ENCODE measurements at regions not wholly inside any gene's neighbourhood (a gene's known extent, or its start where the extent isn't known, plus 50 kb on each side); places are given as distances from the start of the nearest gene placed in this dataset.

- TF ChIP-seq CTCF (IDR thresholded peaks at IDR 0.05) (no peak), POLR2AphosphoS5 (IDR thresholded peaks at IDR 0.05; ENCODE audit: insufficient read depth in 1 of 2, low read depth in 1 of 2) (no peak), POLR2A (IDR thresholded peaks at IDR 0.05) (no peak)
Measured at GRCh38 chr5:152309926-152310450, 95.1 kb downstream of the NMUR2 start.

Data from vagina (tissue), 2 donors.